Esophagus muscularis mucosa (tissue), 3 donors: ENCODE measurements at regions not wholly inside any gene's neighbourhood (a gene's known extent, or its start where the extent isn't known, plus 50 kb on each side); places are given as distances from the start of the nearest gene placed in this dataset.

Experiments
- CTCF ChIP-seq, 3 experiments: fragments of 200-600 bp in 2 of 3; fragments of 450-650 bp in 1 of 3; sonication (generic) in 2 of 3; IDR thresholded peaks; one replicate each; pipeline ENCODE4 v1.5.1; 2017 to 2019; ENCODE audit warnings: antibody characterized with exemption in 3 of 3, mild to moderate bottlenecking in 2 of 3, moderate library complexity in 1 of 3
- POLR2AphosphoS5 ChIP-seq, 2 donors: sonication (generic); formaldehyde crosslinking; IDR thresholded peaks; one replicate each; pipeline ENCODE4 v1.6.1; 2017; ENCODE audit warnings: antibody characterized with exemption in 2 of 2

GRCh38 chr5:118233606-118234005 is 754.7 kb downstream of the DTWD2 start:
- TF ChIP-seq POLR2AphosphoS5 (IDR thresholded peaks at IDR 0.05) (no peak), CTCF (IDR thresholded peaks at IDR 0.05) (no peak)
